NCI-H446 (cell line): ENCODE measurements at regions not wholly inside any gene's neighbourhood (a gene's known extent, or its start where the extent isn't known, plus 50 kb on each side); places are given as distances from the start of the nearest gene placed in this dataset.
A peak's percentile ranks its signal among the peaks of the same experiment; 100 is the strongest.
"Not testable (repeated sequence)": the region's sequence is repeated elsewhere in the genome, so short reads cannot be mapped to it uniquely, and the experiment has no call there.

Experiments
- DNase-seq, 2 experiments: peaks; one replicate each; lab custom pipeline; 2025; lab: John Stamatoyannopoulos, UW

- DNase-seq: no peak
Observed at GRCh38 chr7:46139079-46139478, 218.0 kb upstream of the IGFBP3 start.

GRCh38 chr7:46137725-46138124 is 216.7 kb upstream of the IGFBP3 start:
- DNase-seq: no peak

GRCh38 chr7:46135557-46135956 is 214.5 kb upstream of the IGFBP3 start:
- no peak for DNase-seq

- DNase-seq: no peak
Observed at GRCh38 chr7:46134795-46135194, 213.7 kb upstream of the IGFBP3 start.

GRCh38 chr7:46134385-46134784 is 213.3 kb upstream of the IGFBP3 start:
- DNase-seq: no peak

GRCh38 chr7:46133751-46134150 is 212.7 kb upstream of the IGFBP3 start:
- DNase-seq: no peak

GRCh38 chr7:46133072-46133471 is 212.0 kb upstream of the IGFBP3 start:
- DNase-seq: no peak

- DNase-seq: no peak
Observed at GRCh38 chr7:46131916-46132795, 211.1 kb upstream of the IGFBP3 start.

GRCh38 chr7:46129831-46130230 is 208.8 kb upstream of the IGFBP3 start:
- DNase-seq: no peak

GRCh38 chr7:46127814-46128213 is 206.7 kb upstream of the IGFBP3 start:
- peak in 1 of 2 experiments; percentile 43 for DNase-seq

GRCh38 chr7:46126675-46127300 is 205.7 kb upstream of the IGFBP3 start:
- DNase-seq: no peak

GRCh38 chr7:46123756-46124343 is 202.8 kb upstream of the IGFBP3 start:
- DNase-seq: no peak

- no peak for DNase-seq
Observed at GRCh38 chr7:46115410-46115809, 194.3 kb upstream of the IGFBP3 start.

- no peak for DNase-seq
Observed at GRCh38 chr7:46109437-46109836, 188.4 kb upstream of the IGFBP3 start.

GRCh38 chr7:46108272-46108671 is 187.2 kb upstream of the IGFBP3 start:
- DNase-seq: no peak

- DNase-seq: no peak
Observed at GRCh38 chr7:46107610-46108217, 186.6 kb upstream of the IGFBP3 start.

GRCh38 chr7:46100521-46100920 is 179.4 kb upstream of the IGFBP3 start:
- DNase-seq: no peak

GRCh38 chr7:46099076-46099475 is 178.0 kb upstream of the IGFBP3 start:
- no peak for DNase-seq

GRCh38 chr7:46091071-46091470 is 170.0 kb upstream of the IGFBP3 start:
- DNase-seq: no peak

GRCh38 chr7:46089281-46089680 is 168.2 kb upstream of the IGFBP3 start:
- DNase-seq: no peak

- not testable (repeated sequence) for DNase-seq
Observed at GRCh38 chr7:46088486-46088885, 167.4 kb upstream of the IGFBP3 start.

GRCh38 chr7:46080595-46081159 is 159.6 kb upstream of the IGFBP3 start:
- DNase-seq: no peak
